A673 (cell line): ENCODE measurements at regions not wholly inside any gene's neighbourhood (a gene's known extent, or its start where the extent isn't known, plus 50 kb on each side); places are given as distances from the start of the nearest gene placed in this dataset.

Experiments used
- EZH2 ChIP-seq: fragments of 200-600 bp; sonication (generic); IDR thresholded peaks from 2 replicates; pipeline ENCODE4 v1.6.1; 2017; ENCODE audit warnings: borderline replicate concordance, low read depth, mild to moderate bottlenecking, mixed read lengths, antibody characterized with exemption, low read length; ENCODE audit not compliant: poor library complexity, severe bottlenecking
- TF ChIP-seq, protein P1 (sequence below): fragments of 300-800, 200-600 bp; sonication (generic); conservative IDR thresholded peaks from 2 replicates; pipeline ENCODE4 v1.5.1; 2017; ENCODE audit warnings: low read depth, mild to moderate bottlenecking, antibody characterized with exemption, low read length, moderate library complexity, mixed read lengths

DNA sequence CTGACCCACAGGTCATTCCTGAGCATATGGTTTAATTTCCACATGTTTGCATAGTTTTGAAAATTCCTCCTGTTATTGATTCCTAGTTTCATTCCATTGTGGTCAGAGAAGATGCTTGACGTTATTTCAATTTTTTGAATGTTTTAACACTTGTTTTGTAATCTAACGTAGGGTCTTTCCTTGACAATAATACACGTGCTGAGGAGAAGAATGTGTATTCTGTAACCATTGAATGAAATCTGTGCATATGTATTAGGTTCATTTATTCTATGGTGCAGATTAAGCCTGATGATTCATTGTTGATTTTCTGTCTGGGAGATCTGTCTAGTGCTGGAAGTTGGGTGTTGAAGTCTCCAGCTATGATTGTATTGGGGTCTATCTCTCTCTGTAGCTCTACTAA, 486.4 kb upstream of the RPS6KA3 start:
- TF ChIP-seq, protein P1, sequence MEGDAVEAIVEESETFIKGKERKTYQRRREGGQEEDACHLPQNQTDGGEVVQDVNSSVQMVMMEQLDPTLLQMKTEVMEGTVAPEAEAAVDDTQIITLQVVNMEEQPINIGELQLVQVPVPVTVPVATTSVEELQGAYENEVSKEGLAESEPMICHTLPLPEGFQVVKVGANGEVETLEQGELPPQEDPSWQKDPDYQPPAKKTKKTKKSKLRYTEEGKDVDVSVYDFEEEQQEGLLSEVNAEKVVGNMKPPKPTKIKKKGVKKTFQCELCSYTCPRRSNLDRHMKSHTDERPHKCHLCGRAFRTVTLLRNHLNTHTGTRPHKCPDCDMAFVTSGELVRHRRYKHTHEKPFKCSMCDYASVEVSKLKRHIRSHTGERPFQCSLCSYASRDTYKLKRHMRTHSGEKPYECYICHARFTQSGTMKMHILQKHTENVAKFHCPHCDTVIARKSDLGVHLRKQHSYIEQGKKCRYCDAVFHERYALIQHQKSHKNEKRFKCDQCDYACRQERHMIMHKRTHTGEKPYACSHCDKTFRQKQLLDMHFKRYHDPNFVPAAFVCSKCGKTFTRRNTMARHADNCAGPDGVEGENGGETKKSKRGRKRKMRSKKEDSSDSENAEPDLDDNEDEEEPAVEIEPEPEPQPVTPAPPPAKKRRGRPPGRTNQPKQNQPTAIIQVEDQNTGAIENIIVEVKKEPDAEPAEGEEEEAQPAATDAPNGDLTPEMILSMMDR, result no peak
- no peak for TF ChIP-seq EZH2
